ENCODE measurements at regions not wholly inside any gene's neighbourhood (a gene's known extent, or its start where the extent isn't known, plus 50 kb on each side); places are given as distances from the start of the nearest gene placed in this dataset.

DNA sequence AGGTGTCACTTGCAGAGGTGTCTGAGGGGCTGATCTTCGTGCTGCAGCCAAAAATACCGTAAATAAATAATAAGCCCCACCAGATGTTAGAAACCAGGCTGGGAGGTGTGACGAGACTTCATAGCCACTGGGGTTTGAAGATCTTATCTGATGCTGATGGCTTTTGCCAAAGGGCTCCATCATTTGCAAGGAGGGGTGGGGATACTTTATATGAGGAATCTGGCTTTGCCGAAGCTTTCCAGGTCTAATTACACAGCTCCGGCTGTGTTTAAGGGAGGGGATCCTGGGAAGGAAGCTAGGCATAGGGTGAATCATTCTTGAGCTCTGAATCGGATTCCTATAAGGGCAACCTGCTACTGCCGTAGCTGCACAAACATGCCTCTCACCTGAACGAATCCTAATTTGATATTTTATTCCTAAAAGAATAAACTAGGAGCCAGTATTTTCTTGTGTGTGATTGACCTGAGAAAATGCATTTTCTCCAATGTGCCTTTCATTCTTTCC, 249.6 kb downstream of the SOD2 start:
- no peak for TF ChIP-seq EZH2phosphoT487 (conservative IDR thresholded peaks at IDR 0.05; ENCODE audit: low read length)
- TF ChIP-seq, protein P1, sequence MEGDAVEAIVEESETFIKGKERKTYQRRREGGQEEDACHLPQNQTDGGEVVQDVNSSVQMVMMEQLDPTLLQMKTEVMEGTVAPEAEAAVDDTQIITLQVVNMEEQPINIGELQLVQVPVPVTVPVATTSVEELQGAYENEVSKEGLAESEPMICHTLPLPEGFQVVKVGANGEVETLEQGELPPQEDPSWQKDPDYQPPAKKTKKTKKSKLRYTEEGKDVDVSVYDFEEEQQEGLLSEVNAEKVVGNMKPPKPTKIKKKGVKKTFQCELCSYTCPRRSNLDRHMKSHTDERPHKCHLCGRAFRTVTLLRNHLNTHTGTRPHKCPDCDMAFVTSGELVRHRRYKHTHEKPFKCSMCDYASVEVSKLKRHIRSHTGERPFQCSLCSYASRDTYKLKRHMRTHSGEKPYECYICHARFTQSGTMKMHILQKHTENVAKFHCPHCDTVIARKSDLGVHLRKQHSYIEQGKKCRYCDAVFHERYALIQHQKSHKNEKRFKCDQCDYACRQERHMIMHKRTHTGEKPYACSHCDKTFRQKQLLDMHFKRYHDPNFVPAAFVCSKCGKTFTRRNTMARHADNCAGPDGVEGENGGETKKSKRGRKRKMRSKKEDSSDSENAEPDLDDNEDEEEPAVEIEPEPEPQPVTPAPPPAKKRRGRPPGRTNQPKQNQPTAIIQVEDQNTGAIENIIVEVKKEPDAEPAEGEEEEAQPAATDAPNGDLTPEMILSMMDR (IDR thresholded peaks at IDR 0.05; ENCODE audit: insufficient read depth, low read length, poor library complexity, severe bottlenecking) = no peak
- Histone ChIP-seq H3K4me3 (ENCODE audit: insufficient read depth, low read length, poor library complexity, severe bottlenecking) (no peak overlapping the region), H3K79me2 (ENCODE audit: insufficient read depth, low read length) (no peaks in the 10 kb centered on the region), H3K4me2 (ENCODE audit: low read depth, low read length, poor library complexity, severe bottlenecking) (no peak overlapping the region), H3F3A (ENCODE audit: insufficient read depth) (no peaks in the 10 kb centered on the region), H3K27ac (ENCODE audit: low read depth, low read length) (no peak overlapping the region), H3K36me3 (ENCODE audit: low read length) (no peaks in the 10 kb centered on the region), H3K9ac (ENCODE audit: low read length) (no peak overlapping the region), H3K9me2 (replicated peaks; ENCODE audit: insufficient read depth, low read length) (no peaks in the 10 kb centered on the region), H3K9me3 (ENCODE audit: insufficient read depth, low read length) (no peaks in the 10 kb centered on the region), H2AFZ (ENCODE audit: low read depth, low read length, severe bottlenecking) (no peak overlapping the region), H3K27me3 (ENCODE audit: low read length) (no peaks in the 10 kb centered on the region), H4K20me1 (ENCODE audit: low read depth, low read length) (no peaks in the 10 kb centered on the region)

DNA sequence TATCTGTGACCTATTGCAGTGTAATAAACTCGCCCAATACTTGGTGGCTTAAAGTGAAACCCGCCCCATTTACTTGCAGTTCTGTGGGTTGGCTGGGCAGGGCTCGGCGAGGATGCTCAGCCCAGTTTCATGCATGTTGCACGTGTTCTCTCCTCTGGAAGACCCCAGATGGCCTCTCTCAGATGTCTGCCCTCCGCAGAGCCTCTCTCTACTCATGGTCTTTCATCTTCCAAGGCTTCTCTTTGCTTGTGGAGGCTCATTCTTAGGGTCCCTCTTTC, 251.4 kb downstream of the SOD2 start:
- H3K27me3 ChIP-seq (ENCODE audit: low read length) = no peaks in the 10 kb centered on the region
- no peaks in the 10 kb centered on the region for H3K36me3 ChIP-seq (ENCODE audit: low read length)
- no peak overlapping the region for H3K4me3 ChIP-seq (ENCODE audit: insufficient read depth, low read length, poor library complexity, severe bottlenecking)
- no peaks in the 10 kb centered on the region for H3K79me2 ChIP-seq (ENCODE audit: insufficient read depth, low read length)
- H2AFZ ChIP-seq (ENCODE audit: low read depth, low read length, severe bottlenecking) = no peak overlapping the region
- no peak overlapping the region for H3K9ac ChIP-seq (ENCODE audit: low read length)
- H3F3A ChIP-seq (ENCODE audit: insufficient read depth) = no peaks in the 10 kb centered on the region
- no peak overlapping the region for H3K27ac ChIP-seq (ENCODE audit: low read depth, low read length)
- H3K9me2 ChIP-seq (replicated peaks; ENCODE audit: insufficient read depth, low read length) = no peaks in the 10 kb centered on the region
- TF ChIP-seq, protein P1 (IDR thresholded peaks at IDR 0.05; ENCODE audit: insufficient read depth, low read length, poor library complexity, severe bottlenecking) = no peak
- no peak for TF ChIP-seq EZH2phosphoT487 (conservative IDR thresholded peaks at IDR 0.05; ENCODE audit: low read length)
- no peaks in the 10 kb centered on the region for H4K20me1 ChIP-seq (ENCODE audit: low read depth, low read length)
- no peak overlapping the region for H3K4me2 ChIP-seq (ENCODE audit: low read depth, low read length, poor library complexity, severe bottlenecking)
- H3K9me3 ChIP-seq (ENCODE audit: insufficient read depth, low read length) = no peaks in the 10 kb centered on the region

DNA sequence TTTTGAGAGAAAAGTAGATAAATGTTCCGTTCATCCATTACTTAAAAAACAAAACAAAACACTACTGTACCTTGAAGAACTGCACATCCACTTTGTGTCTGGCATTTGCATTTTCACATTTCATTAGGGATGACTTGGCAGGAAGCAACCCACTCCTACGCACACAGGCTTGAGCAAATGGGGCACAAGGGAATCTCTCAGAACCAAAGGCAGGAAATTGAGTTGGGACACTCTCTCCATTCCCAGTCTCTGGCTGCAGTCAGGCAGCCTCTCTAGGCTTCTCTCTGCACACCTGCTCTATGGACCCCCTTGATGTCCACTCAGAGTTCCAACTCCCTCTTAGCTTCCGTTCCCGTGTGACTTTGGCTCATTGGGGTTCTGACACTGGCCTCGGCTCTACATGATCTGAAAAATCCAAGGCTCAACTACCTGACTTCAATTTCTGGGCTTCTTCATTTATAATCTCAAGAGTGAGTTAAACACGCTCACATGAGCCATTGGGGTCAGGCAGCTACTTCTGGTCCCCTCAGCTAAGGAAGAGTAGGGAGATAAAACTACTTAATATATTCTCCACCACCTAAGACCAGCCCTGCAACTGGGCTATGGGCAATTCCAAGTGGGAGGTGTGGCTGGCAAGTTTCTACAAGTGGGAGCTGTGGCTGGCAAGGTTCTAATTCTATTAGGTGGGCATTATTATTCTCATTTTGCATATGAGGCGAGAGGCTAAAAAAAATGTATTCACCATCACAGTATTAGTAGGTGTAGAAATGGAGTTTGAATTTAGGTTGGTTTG, 251.9 kb downstream of the SOD2 start:
- Histone ChIP-seq H3K4me2 (ENCODE audit: low read depth, low read length, poor library complexity, severe bottlenecking) (no peak overlapping the region), H4K20me1 (ENCODE audit: low read depth, low read length) (no peaks in the 10 kb centered on the region), H3K4me3 (ENCODE audit: insufficient read depth, low read length, poor library complexity, severe bottlenecking) (no peak overlapping the region), H3K79me2 (ENCODE audit: insufficient read depth, low read length) (no peaks in the 10 kb centered on the region), H3K9me3 (ENCODE audit: insufficient read depth, low read length) (no peaks in the 10 kb centered on the region), H3K27me3 (ENCODE audit: low read length) (no peaks in the 10 kb centered on the region), H3K9me2 (replicated peaks; ENCODE audit: insufficient read depth, low read length) (no peaks in the 10 kb centered on the region), H3F3A (ENCODE audit: insufficient read depth) (no peaks in the 10 kb centered on the region), H3K27ac (ENCODE audit: low read depth, low read length) (no peak overlapping the region), H3K9ac (ENCODE audit: low read length) (no peak overlapping the region), H3K36me3 (ENCODE audit: low read length) (no peaks in the 10 kb centered on the region), H2AFZ (ENCODE audit: low read depth, low read length, severe bottlenecking) (no peak overlapping the region)
- TF ChIP-seq, protein P1 (IDR thresholded peaks at IDR 0.05; ENCODE audit: insufficient read depth, low read length, poor library complexity, severe bottlenecking) = no peak
- no peak for TF ChIP-seq EZH2phosphoT487 (conservative IDR thresholded peaks at IDR 0.05; ENCODE audit: low read length)

Measured in SU-DHL-6 (cell line).